ENCODE measurements at regions not wholly inside any gene's neighbourhood (a gene's known extent, or its start where the extent isn't known, plus 50 kb on each side); places are given as distances from the start of the nearest gene placed in this dataset.

DNA sequence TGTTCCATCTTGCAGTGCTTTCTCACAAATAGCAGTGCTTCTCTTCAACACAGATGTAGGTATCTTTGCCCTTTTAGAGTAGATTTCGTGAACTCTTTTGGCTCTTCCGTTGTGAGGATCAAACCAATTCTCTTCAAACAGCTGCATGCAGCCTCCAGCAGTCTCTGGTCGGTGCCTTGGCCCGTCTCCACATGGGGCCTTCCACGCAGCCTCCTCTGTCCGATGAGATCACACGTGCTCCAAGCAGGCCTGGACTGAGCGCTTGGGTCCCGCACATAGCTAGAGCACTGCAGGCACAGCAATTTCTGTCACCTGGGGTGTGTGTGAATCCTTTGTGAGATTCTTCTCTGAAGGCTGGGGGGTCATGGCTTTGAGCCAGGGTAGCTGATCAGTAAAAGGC, 82.8 kb upstream of the KCNE2 start:
- no peak for TF ChIP-seq POLR2A (IDR thresholded peaks at IDR 0.05; ENCODE audit: low read depth, low read length)
- TF ChIP-seq POLR2AphosphoS5 (IDR thresholded peaks at IDR 0.05; ENCODE audit: low read depth, low read length) = no peak

All from GM12891 (cell line).